ENCODE measurements at regions not wholly inside any gene's neighbourhood (a gene's known extent, or its start where the extent isn't known, plus 50 kb on each side); places are given as distances from the start of the nearest gene placed in this dataset.

GRCh38 chr18:35915056-35915455, 57.4 kb upstream of the RMP24 start:
- Histone ChIP-seq H3K9ac (ENCODE audit: low read length) (no peak overlapping the region), H4K20me1 (ENCODE audit: control insufficient read depth, insufficient read depth, low read length, poor library complexity, severe bottlenecking) (no peaks in the 10 kb centered on the region), H3K4me2 (replicated peaks; ENCODE audit: low read depth, low read length, poor library complexity, severe bottlenecking) (no peak overlapping the region), H3K79me2 (ENCODE audit: control insufficient read depth, insufficient read depth, low read length) (no peaks in the 10 kb centered on the region), H3K9me3 (ENCODE audit: control extremely low read depth in 1 of 3, control insufficient read depth in 2 of 3, insufficient read depth in 1 of 3, low read length in 2 of 3) (no peaks in the 10 kb centered on the region), H3K4me3 (ENCODE audit: control extremely low read depth in 1 of 5, extremely low read depth in 1 of 5, insufficient read depth in 1 of 5, low read depth in 2 of 5, low read length in 4 of 5) (no peak overlapping the region), H3K27me3 (replicated peaks in 1 of 4; ENCODE audit: control extremely low read depth in 1 of 4, control insufficient read depth in 3 of 4, insufficient read depth in 4 of 4, low read length in 3 of 4) (peaks cover 0 to 13% (median 1%) of the 10 kb centered on the region in 4 experiments), H3K27ac (ENCODE audit: low read length in 2 of 2) (no peak overlapping the region), H3K36me3 (replicated peaks in 1 of 2; ENCODE audit: control extremely low read depth in 1 of 2, control insufficient read depth in 1 of 2, extremely low read depth in 1 of 2, insufficient read depth in 2 of 2, low read length in 1 of 2) (no peaks in the 10 kb centered on the region), H2AFZ (ENCODE audit: insufficient read depth, low read depth, low read length, poor library complexity, severe bottlenecking) (no peak overlapping the region), H3K4me1 (ENCODE audit: control insufficient read depth in 2 of 2, insufficient read depth in 2 of 2, low read length in 2 of 2) (no peaks in the 10 kb centered on the region)
- WGBS (ENCODE audit: insufficient coverage) = no CpG with 5 or more reads among the region's 4 CpGs
- Mint-ChIP-seq H3K9me3 (ENCODE audit: insufficient read depth) (no peaks in the 10 kb centered on the region), H3K4me1 (no peaks in the 10 kb centered on the region), H3K27me3 (peaks cover 17% of the 10 kb centered on the region), H3K4me3 (no peak overlapping the region), H3K27ac (no peak overlapping the region)
- intact Hi-C loops (cut with micrococcal nuclease) = no loop called here
- POLR2A ChIA-PET = no interaction called here
- no peak for DNase-seq
- TF ChIP-seq CTCF (IDR thresholded peaks at IDR 0.05) (no peak), EZH2 (IDR thresholded peaks at IDR 0.05; ENCODE audit: borderline replicate concordance, insufficient read depth, low read depth, low read length, poor library complexity, severe bottlenecking) (no peak)
- CTCF ChIA-PET = no interaction called here
- ATAC-seq (ENCODE audit: low read depth) = no peak

GRCh38 chr18:35917043-35917442, 55.4 kb upstream of the RMP24 start:
- no peak overlapping the region for H3K9ac ChIP-seq (ENCODE audit: low read length)
- H3K4me1 ChIP-seq (ENCODE audit: control insufficient read depth in 2 of 2, insufficient read depth in 2 of 2, low read length in 2 of 2) = no peaks in the 10 kb centered on the region
- H3K27ac ChIP-seq (ENCODE audit: low read length in 2 of 2) = no peak overlapping the region
- H4K20me1 ChIP-seq (ENCODE audit: control insufficient read depth, insufficient read depth, low read length, poor library complexity, severe bottlenecking) = no peaks in the 10 kb centered on the region
- H3K4me3 Mint-ChIP-seq = no peak overlapping the region
- intact Hi-C loops (cut with micrococcal nuclease) = no loop called here
- peaks cover 0 to 13% (median 1%) of the 10 kb centered on the region in 4 experiments for H3K27me3 ChIP-seq (replicated peaks in 1 of 4; ENCODE audit: control extremely low read depth in 1 of 4, control insufficient read depth in 3 of 4, insufficient read depth in 4 of 4, low read length in 3 of 4)
- DNase-seq = no peak
- no peak overlapping the region for H2AFZ ChIP-seq (ENCODE audit: insufficient read depth, low read depth, low read length, poor library complexity, severe bottlenecking)
- no peaks in the 10 kb centered on the region for H3K79me2 ChIP-seq (ENCODE audit: control insufficient read depth, insufficient read depth, low read length)
- H3K9me3 ChIP-seq (ENCODE audit: control extremely low read depth in 1 of 3, control insufficient read depth in 2 of 3, insufficient read depth in 1 of 3, low read length in 2 of 3) = no peaks in the 10 kb centered on the region
- no peak overlapping the region for H3K4me2 ChIP-seq (replicated peaks; ENCODE audit: low read depth, low read length, poor library complexity, severe bottlenecking)
- peaks cover 16% of the 10 kb centered on the region for H3K27me3 Mint-ChIP-seq
- no peak overlapping the region for H3K4me3 ChIP-seq (ENCODE audit: control extremely low read depth in 1 of 5, extremely low read depth in 1 of 5, insufficient read depth in 1 of 5, low read depth in 2 of 5, low read length in 4 of 5)
- no peaks in the 10 kb centered on the region for H3K9me3 Mint-ChIP-seq (ENCODE audit: insufficient read depth)
- ATAC-seq (ENCODE audit: low read depth) = no peak
- TF ChIP-seq EZH2 (IDR thresholded peaks at IDR 0.05; ENCODE audit: borderline replicate concordance, insufficient read depth, low read depth, low read length, poor library complexity, severe bottlenecking) = no peak
- POLR2A ChIA-PET = no interaction called here
- CTCF ChIA-PET = interaction anchor here (1.3 kb wide), 1 partner anchor 160 kb away, joined by 3 read pairs; no protein-coding TSS in a partner anchor
- no peak overlapping the region for H3K27ac Mint-ChIP-seq
- H3K36me3 ChIP-seq (replicated peaks in 1 of 2; ENCODE audit: control extremely low read depth in 1 of 2, control insufficient read depth in 1 of 2, extremely low read depth in 1 of 2, insufficient read depth in 2 of 2, low read length in 1 of 2) = no peaks in the 10 kb centered on the region
- no peaks in the 10 kb centered on the region for H3K4me1 Mint-ChIP-seq

Data from B cell (primary cell).